Ureter (tissue), 1 donor: ENCODE measurements at regions not wholly inside any gene's neighbourhood (a gene's known extent, or its start where the extent isn't known, plus 50 kb on each side); places are given as distances from the start of the nearest gene placed in this dataset.

Source experiments
- DNase-seq: peaks from one replicate; pipeline ENCODE4 v3.0.0-alpha.2; 2020; ENCODE audit warnings: low spot score
- donor health status: DM: yes; HTN: yes; CAD: no.

- DNase-seq: no peak
These were observed 744.5 kb downstream of the EFNB2 start for GRCh38 chr13:105790923-105791322.

DNA sequence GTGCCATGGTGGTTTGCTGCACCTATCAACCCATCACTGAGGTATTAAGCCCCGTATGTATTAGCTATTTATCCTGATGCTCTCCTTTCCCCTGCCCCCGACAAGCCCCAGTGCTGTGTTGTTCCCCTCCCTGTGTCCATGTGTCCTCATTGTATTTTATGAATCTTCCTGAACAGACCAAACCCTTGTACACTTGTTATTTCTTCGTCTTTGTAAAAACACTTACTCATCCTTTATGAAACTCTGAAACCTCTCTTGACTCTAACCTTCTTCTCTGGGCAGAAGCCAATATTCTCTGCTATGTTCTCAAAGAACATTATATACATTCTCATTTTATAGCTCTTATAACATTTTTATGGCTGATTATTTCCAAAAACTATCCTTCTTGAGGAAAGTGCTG, 746.9 kb downstream of the EFNB2 start:
- no peak for DNase-seq

DNA sequence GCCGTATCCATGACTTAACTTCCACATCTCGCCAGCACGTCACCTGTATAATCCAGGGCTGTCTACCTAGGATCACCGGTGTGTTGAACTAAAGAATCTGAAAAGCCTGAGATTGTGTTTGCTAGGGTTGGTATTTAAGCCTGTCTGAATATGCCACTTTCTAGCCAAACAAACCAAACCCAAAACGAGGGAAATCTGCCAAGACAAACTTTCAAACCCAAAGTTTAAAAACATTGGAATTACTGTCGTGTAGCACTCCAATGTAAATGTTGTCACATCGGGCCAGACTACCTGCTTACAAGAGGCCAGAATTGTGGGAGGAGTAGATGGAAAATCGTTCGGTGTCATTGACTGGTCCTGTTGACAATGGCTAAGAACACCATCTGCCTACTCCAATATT, 747.8 kb downstream of the EFNB2 start:
- no peak for DNase-seq

DNA sequence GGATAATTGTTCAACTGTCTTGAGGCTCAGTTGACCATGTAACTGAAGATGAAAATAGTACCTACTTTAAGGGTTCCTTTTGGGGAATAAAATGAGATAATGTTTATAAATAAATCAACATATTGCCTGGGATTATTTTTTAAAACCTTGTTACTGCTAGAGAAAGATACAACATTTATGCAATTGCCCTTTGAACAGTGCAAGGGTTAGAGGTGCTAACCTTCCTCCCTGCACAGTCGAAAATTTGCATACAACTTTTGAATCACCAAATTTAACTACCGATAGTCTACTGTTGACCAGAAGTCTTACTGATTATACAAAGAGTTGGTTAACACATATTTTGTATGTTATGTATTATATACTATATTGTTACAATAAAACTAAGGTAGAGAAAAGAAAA, 750.0 kb downstream of the EFNB2 start:
- no peak for DNase-seq

- DNase-seq: no peak
These were observed 752.2 kb downstream of the EFNB2 start for GRCh38 chr13:105783261-105783660.

- DNase-seq: no peak
These were observed 757.3 kb downstream of the EFNB2 start for GRCh38 chr13:105778196-105778595.

- DNase-seq: no peak
These were observed 760.6 kb downstream of the EFNB2 start for GRCh38 chr13:105774739-105775460.

GRCh38 chr13:105773863-105774538, 761.5 kb downstream of the EFNB2 start:
- DNase-seq: no peak

DNA sequence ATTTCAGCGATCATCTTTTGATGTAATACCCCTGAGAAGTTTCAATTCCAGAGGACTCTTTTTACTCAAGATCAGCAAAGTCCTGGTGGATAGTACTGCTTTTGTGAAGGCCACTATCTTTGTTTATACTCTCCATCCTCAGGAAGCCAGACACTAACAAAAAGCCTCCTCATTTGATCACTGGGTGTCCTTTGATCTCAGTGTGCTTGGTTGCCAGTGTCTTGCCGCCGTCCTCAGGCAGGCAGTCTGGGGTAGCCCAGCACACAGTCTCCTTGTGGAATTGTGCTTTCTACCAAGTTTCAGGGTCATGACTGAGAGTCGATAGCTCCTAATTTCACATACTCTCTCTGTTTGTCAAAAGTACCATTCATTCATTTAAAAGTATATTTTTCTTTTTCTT, 762.2 kb downstream of the EFNB2 start:
- DNase-seq: no peak

DNA sequence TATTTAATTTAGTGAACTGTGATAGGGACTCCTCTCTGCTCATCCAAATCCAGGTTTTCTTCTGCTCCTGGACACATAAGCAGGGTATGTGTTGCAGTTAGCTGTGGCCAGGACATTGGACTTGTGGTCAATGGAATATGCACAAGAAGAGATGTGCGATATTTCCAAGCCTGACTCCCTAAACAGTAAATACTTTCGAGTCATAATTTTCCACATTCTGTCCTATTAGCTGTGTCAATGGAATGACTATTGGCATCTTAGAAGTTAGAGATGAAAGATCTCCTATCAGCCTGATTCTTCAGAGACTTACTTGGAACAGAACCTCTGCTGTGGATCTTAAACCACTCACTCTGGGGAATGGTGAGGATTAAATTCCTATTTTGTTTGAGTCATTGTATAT, 771.0 kb downstream of the EFNB2 start:
- DNase-seq: no peak

- no peak for DNase-seq
These were observed 771.6 kb downstream of the EFNB2 start for GRCh38 chr13:105763851-105764250.

DNA sequence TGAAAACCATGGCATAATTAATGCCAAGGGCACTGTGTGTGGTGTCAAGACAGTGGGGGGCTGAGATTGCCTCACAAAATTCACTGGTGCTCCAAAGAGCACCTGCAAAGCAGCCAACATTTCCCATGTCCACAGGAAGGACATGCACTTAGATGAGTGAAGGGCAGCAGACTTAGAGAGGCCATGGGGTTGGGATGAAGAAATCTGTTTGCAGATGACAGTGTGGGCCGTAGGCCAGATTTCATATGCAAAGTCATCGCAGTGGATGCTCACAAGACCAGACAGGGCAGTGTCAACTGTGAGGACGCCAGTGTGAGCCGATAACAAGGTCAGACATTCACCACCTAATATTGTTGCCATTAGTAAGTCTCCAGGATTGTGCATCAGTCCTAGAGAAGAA, 773.4 kb downstream of the EFNB2 start:
- DNase-seq: no peak

DNA sequence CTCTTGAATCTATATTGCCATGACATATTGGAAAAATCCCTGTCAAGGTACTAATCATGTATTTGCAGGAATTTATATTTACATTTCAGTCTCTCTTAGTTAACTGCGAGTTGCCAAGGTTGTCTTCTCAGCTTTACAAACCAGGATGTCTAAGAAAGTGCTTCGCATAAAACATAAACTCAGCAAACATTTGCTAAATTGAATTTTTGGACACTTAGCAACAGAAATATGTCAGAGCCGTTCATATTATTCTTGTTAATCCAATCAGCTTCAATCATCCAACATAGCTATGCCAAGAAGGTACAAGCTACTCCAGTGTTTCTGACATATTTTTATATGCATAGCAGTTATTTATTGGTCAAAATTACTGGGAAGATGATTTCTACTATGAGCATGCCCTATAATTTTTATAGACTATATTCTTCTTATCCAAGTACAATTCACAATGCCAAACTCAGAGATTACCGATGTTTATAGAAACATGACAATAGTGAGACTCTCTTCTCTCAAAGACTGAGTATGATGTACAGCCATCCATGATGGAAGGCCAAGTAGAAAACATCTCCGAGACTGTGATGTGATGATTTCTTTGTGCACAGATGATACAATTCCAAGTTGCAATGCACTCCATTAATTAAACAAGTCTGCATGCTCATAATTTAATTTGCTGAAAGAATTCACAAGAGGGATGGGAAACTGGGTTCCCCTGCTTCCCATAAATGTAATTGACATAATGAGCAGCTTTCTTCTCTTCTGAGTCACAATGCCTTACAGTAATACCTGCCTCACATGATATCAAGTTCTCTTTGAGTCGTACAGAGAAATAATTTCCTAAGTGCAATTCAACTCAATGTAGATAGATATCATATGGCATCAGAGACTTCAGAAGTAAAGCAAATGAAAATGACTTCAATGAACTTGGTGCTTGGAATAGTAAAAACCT, 776.3 kb downstream of the EFNB2 start:
- DNase-seq: no peak

DNA sequence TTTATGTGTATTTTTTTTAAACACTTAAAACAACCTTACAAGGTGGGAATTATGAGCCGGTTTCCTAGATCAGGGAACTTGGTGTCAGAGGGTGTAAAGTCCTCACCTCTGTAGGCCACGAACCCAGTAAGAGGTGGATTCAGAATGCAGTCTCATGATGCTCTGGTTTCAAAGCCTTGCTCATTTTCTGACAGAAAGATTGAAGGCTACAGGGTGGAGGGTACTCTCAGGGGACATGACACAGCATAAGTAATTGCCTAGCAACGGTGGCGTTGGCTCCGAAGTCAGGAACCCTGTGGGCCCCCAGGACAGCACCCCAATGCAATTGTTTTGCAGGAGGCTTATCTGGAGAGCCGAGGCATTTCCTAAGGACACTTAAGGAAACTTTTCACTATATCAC, 794.7 kb downstream of the EFNB2 start:
- no peak for DNase-seq

- no peak for DNase-seq
These were observed 797.8 kb downstream of the EFNB2 start for GRCh38 chr13:105737688-105738087.

DNA sequence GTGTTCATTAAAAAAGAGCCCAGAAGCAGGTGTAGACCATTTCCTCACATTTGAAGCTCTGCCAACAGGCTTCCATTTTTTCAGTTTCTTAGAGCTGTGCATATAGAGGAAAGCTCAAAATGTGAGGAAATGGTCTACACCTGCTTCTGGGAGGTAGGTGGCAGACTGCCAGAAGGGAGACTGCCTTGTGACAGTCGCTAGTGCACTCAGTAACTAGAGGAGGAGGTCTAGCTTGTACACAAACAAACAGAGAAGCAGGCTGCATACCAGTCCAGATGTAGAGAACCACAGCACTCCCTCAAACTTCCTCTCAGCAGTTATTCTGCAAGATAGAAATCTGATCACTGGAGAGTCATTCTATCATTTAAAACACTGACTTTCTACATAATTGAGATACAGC, 800.2 kb downstream of the EFNB2 start:
- DNase-seq: no peak

GRCh38 chr13:105732806-105733529, 802.5 kb downstream of the EFNB2 start:
- DNase-seq: no peak

- no peak for DNase-seq
These were observed 809.6 kb downstream of the EFNB2 start for GRCh38 chr13:105725887-105726286.

- no peak for DNase-seq
These were observed 814.4 kb downstream of the EFNB2 start for GRCh38 chr13:105721016-105721415.

DNA sequence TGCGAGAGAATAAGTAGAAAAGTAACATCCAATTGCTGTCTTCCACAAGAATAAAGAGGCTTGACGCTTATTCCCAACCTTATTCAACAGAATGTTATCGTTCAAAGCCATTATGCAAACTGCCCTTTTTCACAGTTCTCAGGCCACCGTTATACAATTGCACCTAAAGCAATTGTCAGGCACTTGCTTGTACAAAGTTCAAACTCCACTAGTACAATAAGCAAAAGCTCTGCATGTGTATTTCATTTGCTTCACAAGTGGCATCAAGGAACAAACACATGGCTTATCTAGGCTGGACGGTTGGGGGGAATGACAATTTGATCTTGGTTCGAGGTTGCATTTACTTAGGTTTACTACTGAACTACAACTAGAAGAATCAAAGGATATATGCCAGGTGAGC, 815.6 kb downstream of the EFNB2 start:
- no peak for DNase-seq

GRCh38 chr13:105709181-105709580, 826.3 kb downstream of the EFNB2 start:
- DNase-seq: no peak

DNA sequence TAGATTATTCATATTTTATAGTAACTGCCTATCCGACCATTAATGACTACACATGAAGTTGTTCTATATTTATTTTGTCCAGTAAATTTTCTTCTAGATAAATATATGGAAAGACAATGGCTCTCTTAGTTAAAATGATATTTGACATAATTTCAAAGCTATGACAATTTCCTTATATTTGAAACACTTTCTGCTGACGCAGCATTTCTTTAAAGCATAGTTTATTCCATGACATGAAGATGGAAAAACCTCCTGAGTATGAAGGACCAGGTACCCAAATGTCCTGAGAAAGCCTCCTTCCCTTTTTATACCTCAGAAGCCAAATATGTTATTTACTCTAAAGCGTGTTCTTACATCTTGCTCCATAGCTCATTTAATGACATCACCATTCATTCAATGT, 831.6 kb downstream of the EFNB2 start:
- DNase-seq: no peak
